GM18907 (cell line): ENCODE measurements at regions not wholly inside any gene's neighbourhood (a gene's known extent, or its start where the extent isn't known, plus 50 kb on each side); places are given as distances from the start of the nearest gene placed in this dataset.

Experiments
- ATAC-seq: cut with Tn5 transposase; IDR thresholded peaks from one replicate; pipeline ENCODE4 v1.9.1; 2021; ENCODE audit warnings: mild to moderate bottlenecking, moderate library complexity; ENCODE audit not compliant: unreplicated experiment

DNA sequence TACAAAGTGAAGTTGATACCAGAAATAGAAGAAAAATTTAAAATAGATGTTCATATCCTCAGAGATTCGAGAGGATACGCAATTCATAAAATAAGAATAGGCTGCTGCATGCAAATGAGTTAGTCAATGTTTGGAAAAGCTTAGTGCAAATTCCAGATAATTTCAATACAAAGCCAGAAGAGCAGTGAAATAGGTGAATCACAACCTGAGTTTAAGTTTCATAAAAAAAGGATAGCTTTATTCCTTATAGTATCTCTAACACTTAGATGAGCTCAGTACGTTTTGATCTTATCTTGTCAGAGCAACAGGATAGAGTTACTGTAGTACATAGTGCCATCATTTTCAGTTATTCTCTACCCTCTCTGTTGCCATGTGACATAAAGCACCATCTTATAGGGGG lies 653.4 kb upstream of the ZNF608 start:
- no peak for ATAC-seq

DNA sequence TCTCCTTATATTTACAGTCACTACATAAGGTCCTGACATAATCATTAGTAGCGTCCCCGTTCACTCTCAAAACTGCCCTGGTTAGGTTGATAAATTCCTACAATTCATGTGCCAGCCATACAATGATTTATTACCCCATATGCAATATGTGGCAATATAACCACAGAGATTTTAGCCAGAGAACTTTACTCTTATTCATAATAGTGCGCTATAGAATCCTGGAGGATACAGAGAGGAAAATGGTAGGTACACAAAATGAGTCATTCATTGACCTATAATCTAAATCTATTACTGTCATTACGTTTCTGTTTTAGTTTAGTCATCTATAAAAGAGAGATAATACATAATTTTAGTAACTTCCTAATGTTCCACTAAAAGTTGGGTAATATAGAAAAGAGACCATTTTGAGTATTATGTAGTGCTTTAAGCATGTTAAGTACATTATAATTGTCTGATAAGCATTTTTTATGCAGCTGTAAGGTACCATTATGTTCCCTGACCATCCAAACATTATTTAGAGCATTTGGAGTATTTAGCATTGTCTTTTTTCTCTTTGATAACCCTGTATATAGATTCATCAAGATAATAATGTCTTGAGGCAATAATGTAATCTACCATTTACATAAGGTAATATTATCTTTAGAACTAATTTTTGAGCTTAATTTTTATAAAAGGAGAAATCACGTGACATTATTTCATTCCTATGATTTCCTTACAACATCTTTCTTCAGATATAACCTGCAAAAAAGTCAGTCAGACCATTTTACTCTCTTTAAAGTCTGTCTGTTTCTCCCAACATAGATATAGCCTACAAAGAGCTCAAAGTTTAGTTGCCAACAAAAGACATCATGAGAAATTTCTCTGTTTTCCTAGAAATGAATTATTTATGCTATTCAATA lies 655.5 kb upstream of the ZNF608 start:
- ATAC-seq, result no peak

DNA sequence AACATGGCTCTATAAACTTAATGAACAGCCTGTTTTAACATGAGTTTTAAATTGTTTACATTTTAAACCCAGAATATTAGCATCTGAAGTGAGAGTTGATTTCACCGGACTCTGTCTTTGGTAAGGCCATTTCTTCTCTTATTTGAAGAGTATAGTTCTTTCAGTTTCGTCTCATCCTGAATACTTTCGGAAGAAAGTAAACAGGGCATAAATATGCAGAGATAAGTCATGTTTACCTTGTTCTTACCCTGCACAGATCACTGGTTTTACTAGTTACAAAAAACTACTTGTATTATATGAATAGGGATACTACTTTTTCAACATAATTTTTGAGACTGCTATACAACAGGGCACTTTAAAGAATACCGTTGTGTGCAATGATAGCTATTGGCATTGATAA lies 656.3 kb upstream of the ZNF608 start:
- no peak for ATAC-seq

DNA sequence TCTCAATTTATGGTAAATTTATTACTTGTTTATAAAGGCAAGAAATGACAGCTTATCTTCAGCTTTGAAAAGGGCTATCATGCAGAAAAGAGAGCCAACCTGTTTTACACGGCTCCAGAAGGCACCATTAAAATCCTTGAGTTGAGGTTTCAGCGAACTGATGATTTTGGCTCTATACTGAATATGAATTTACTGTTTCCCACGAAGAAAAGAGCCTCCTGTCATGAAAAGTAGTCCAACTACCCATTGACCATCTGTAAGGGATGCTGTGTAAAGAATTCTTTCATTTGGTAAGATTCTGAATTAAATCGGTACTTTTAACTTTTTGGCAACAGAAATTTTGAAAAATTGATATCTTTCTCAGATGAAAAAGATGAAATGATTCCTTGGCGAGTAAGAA lies 657.6 kb upstream of the ZNF608 start:
- no peak for ATAC-seq

DNA sequence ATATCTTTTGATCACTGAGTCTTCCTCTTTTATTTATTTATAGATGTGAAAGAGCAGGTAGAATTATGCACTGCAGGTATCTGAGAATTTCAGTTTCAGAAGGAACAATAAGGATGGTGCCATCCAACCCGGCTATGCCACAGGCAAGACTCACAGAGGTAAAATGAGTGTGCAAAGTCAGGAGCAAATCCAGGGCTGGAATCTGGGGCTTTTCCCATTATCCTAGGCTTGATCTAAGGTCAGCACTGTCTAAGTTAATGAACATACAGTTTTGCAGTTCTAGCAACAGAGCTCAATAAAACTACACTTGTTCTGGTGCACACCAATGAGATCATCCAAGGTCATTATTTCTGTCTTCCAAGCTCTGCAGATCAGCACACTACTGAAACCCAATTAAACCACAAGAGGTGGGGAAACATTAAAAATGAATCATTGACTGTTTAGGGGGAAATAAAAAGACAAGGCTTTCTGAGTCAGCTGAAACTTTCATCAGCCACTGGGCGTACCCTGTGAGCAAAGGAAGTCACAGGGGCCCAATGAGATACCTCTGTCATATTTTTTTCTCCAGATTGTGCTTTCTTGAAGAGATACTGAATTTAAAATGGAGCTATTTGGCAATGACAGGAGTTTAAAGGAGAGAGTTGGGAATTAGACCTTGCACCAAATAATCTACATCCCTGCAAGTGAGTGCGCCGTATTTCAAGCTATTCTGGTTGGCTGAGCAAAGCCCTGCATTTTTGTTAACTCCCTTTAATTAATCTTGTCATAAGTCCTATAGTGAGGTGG lies 662.2 kb upstream of the ZNF608 start:
- ATAC-seq, result peak; percentile 54

DNA sequence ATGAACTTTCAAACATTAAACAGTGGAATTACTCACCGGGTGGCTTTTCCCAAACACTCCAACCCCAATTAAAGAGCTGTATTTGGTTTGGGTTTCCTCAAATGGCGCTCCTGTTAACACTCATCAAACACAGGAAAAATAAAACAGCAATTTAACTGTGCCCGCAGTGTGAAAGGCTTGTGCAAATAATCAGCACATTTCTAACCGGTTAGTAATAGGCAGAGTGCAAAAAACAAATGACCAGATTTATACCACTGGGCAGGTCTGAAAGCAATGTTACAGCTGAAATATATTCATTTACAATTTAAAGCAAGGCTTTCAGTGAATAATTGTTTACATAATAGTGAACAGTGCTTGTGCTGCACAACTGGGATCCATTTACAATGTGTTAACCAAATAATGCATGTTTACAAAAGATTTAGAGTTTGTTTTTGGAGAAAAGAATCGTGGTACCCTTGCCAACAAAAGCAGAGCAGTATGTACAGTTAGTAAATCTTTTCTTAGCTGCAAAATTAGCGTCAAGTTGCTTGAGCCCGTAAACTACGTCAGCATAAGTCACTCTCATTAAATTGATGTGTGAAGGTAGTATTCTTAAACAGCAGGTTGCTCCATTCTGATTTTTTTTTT lies 662.9 kb upstream of the ZNF608 start:
- ATAC-seq, result no peak

DNA sequence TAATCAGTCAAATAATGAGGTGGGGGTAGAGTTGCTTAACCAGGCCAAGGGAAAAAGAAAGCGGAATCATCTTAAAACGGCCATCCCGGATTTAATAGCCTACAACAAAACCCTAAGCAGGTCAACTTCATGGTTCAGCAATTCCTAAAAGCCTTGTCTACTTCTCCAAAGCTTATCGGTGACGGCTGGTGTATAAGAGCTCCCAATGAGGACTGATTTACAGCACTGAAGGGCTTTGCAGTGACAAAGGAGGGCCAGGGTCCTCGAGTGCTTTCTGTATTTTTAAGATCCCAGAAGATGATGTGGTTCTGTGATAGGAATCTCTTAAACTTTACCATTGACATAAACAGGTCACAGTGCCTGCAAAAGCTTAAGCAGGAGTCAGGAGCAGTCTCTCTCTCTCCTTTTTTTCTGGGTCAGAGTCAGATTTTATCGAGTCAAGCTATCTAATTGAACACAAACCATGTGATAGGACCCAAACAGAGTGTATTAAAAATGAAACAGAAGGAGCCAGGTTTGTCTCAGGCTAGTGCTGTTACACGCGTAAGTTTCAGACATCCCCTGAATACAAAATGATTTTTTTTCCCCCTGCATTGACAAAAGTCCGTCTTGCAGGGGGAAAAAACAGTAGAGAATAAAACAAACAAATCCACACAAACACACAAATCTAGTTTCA lies 663.6 kb upstream of the ZNF608 start:
- ATAC-seq, result no peak

DNA sequence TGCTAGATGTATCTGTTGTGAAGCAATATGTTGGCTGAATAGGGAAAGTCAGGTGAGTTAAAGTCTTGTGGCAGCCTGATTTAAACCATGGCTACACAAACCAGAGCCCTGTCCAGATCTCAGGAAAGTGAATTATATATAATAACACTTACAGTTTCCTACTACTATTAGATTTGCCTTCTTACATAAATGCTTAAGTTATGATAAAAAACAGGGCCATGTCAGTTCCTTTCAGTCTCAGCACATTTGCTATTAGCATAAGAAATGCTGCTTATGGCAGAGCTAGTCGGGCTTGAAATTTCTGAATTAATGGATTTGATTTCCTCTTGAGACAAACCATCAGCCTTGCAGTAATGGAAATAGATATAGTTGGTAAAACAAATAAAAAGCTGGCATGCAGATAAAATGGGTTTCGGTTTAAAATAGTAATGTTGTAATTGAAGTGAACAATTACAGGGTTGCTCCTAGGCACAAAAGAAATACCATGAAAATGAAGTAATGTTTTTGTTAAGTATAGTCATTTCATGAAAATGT lies 664.2 kb upstream of the ZNF608 start:
- no peak for ATAC-seq

DNA sequence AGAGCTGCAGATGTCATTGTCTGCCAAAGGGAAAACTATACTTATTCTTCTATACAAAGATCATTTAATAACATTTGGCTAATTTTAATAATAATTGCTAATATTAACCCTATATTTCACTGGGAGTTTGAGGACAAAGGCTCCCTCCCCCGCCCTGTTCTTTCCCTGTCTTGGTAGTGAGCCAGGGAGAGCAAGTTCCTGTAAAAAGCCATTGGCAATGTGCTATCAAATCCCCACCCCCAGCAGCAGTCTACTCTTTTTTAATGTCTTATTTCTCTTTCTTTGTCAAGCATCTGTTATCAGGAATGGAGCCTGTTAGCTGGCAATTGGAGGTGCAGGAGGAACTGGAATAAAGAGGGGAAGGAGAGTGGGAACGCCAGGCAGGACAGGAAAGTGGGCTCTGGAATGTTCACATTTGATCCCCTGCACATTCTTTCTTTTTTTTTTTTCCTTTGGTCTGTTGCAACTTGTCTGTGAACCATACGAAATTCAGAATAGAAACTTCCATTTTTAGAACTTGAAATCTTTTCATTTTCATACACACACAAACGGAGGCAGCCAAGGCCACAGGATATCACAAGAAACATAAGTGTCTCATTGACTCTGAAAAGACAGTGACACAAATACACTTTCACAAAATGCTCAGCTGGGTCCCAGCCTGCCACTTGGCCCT lies 664.8 kb upstream of the ZNF608 start:
- ATAC-seq, result peak; percentile 55

DNA sequence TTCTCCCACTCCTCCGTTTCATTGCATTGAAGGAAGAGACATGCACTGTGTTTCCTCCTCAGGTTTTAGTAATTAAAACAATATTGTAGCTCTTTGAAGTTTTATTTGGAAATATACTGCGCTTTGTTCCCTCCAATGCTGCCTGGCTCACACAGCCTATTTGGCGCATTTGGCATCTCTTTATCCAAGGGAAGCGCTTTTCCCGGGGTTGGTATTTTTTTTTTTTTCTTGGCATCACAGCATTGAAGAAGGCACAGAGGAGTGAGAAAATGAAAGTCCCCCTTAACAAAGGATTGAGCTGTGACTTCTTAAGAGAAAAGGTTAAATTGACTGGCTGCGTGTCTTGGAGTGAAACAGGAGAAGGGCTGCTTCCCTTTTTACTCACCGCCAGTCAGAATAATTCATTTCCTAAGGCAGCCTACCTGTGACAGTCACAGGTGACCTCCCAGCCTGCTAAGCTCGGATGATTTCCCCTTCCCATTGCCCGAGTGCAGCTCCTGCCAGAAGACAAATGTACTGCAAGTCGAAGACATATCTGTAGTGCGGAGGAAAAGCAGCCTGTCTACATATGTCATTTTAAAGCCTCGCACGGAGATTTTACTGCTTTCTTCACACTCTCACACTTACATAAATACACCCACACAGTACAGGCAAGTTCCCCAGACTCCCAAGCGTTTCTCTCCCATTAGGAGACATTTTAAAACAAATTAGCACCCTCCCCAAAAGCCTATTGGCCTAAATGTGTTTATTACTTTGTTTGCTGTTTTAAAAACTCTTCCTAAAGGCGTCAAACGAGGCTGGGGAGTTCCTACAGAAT lies 665.5 kb upstream of the ZNF608 start:
- peak; percentile 70 for ATAC-seq

DNA sequence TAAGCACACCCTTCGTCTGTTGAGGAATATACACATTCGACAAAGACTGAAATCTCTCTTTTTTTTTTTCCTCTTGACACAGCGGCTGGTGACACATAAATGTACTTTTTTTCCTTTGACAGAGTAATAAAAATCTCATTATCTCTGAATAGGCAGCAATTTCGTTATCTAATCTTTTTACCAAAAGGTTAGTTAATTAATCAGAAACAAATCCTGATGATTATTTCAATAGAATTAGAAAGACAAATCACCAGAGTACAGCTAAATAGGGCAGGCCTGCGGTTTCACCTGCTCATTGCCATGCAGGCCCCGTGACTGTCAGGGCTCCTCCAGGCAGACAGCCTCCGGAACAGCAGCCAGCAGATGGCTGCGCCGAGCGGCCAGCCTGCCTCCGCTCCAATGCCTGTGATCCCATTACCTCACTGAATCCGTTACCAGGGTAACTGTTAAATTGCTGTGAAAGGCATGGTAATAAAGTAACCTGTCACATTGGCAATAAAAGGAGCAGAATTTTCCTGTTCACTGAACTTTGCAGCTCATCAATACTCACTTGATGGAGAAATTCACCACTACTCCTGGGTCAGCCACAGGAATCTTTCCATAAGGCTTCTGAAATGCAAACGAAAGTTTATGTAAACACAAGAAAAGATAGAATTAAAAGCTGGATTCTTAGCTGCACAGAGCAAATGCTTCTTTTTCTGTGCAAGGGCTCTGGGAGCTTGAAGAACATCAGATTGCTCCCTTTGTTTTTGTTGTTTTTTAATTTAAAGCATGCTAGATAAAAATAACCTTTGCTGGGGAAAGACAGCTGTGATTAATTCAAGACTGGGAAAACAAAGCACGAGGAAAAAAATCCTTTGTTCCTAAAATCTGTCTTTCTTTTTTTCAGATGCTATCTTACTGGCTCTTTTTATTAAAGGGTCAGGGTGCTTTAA lies 666.4 kb upstream of the ZNF608 start:
- peak; percentile 59 for ATAC-seq

DNA sequence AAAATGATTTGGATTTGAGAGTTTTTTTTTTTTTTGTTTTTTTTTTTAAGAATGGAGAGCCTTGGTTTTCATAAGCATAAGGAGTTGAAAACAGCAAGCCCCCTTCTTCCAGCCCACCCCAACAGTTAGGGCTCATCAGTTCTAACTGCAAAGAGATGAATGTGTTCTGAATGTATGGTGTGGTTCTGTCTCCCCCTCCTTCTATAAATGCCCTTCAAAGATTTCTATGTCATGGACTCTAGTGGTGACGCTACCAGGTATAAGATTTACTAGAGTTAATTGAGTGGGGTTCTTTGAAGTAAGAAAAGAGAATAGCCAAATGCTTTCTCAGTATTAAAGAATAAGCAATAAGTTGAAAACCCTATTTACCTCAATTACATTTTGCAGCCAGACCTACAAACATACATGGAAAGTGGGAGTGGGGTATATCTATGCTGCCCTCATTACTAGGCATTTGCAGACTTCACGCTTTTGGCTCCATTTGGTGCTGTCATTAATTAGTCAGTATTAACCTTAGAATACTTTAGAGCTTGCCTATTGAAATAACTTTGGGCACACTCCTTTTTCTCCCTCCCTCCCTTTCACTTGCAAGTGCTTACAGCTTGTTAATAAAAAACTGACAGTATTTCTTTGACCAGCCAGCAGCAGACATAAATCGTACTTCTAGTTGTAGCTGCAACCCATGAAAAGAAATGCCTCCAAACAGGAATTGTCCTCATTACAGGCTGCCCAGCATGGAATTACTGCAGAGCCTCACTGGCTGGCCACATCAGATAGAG lies 667.2 kb upstream of the ZNF608 start:
- ATAC-seq, result no peak

DNA sequence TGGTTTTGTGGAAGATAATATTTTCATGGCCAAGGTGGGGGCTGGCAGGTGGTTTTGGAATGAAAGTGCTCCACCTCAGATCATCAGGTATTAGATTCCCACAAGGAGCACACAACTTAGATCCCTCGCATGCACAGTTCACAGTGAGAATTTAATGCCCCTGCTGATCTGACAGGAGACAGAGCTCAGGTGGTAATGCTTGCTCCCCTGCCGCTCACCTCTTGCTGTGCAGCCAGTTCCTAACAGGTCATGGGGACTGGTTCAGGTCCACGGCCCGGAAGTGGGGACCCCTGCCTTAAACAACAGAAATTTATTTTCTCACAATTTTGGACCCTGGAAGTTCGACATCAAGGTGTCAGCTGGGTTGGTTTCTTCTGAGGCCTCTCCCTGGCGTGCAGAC lies 668.7 kb upstream of the ZNF608 start:
- ATAC-seq, result no peak

DNA sequence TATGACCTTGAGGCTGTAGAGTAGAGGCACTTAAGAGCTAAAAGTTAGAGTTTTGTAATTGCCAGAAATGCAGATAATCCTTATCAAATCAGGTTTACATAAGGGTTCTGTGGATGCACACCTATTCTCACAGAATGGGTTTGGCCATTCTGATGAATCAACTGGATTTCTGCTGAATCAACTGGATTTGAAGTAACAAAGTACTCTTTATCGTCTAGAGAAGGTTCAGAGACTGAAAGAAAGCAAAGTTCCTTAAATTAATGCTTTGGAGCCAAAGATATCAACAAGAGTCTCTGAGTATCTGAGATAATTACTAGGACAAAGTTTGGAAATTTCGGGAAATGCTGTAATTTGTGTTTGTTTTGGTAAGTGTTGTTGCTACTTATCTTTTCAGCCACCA lies 669.6 kb upstream of the ZNF608 start:
- ATAC-seq, result no peak

DNA sequence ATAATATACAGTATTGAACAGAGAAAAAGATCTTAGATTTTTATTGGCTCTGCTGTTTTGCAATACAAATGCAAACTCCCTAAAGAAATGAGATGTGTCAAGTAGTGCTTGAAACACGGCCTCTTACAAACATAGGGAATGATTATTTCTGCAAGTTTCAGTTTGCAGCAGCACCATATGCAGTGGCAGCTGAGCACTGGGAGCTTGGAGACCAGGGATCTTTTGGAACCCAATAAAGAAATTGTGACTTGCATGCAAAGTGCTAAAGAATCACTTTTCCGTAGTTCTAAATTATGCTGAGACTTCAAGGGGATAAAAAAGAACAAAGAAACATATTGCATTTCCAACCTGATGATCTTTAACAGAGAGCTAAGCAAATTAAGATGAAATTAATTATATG lies 674.6 kb upstream of the ZNF608 start:
- ATAC-seq, result no peak

DNA sequence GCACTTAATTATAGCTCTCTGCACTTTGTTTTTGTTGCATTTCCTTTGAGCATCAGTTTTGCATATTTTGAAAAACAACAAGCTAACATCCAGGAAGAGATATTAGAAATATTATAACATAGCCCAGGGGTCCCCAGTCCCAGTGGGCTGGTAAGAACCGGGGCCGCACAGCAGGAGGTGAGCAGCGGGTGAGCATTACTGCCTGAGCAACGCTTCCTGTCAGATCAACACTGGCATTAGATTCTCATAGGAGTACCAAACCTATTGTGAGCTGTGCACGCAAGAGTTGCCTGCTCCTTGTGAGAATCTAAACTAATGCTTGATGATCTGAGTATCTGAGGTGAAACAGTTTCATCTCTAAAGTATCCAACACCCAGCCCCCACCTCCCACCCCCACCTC lies 675.9 kb upstream of the ZNF608 start:
- ATAC-seq, result no peak

DNA sequence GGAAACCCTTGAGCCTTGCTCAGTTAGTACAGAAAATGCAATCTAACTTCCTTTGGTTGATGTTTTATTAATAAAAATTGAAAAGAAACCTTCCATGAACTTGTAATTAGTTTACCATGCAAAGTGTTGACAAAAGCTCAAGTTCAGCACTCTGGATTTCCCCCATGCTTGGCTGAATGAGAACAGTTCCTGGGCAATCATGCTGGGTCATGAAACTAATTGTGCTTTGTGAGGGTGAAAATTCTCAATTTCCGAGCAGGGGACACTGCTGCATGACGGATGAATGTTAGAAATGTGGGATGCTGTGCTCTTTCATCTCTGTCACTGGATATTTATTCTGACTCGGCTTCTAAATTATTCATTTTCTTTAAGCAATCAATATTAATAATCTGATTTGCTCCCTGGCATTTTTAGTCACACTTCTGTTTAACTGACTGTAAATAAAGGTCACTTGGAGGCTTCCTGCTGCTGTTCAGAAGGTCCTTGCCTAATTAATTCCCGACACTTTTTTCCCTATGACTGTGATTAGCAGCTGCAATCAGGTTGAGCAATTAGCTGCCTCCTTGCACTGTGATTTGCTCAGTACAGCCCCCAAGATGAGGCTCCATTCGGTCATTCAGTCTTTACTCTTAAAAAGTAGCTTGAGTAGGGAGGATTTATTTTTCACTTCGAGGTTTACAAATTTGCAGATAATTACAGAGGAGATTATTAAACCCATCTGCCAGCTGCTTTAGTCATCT lies 678.1 kb upstream of the ZNF608 start:
- ATAC-seq, result no peak
